ENCODE measurements at regions not wholly inside any gene's neighbourhood (a gene's known extent, or its start where the extent isn't known, plus 50 kb on each side); places are given as distances from the start of the nearest gene placed in this dataset.

DNA sequence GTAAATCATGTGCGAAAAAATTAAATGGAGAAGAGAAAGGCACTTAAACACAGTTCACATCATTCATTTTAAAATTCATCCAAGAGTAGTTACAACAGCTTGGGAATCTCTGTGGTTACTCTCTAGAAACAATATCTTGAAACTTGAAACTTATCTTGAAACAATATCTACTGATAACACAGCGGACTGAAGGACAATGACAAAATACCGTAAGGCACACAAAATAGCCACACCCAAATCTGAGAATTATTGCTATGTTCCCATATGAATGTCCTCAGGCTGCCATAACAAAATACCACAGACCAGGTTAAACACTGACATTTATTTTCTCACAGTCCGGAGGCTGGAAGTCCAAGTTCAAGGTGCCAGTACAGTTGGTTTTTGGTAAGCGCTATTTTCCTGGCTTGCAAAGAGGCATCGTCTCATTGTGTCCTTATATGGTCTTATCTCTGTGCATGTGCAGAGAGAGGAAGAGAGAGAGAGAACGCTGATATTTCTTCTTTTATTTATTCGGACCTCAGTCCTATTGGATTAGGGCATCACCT, 122.5 kb upstream of the BTBD3 start:
- no TSS peak for BruUV-seq (replicated peaks)
- no peaks in the 10 kb centered on the region for H3K9me2 ChIP-seq (ENCODE audit: insufficient read depth)
- CTCF ChIA-PET = no interaction called here
- intact Hi-C loops (cut with micrococcal nuclease) = no loop called here
- no peak overlapping the region for H3K27ac ChIP-seq (ENCODE audit: low read depth, low read length)
- no peak overlapping the region for H3K9ac ChIP-seq (ENCODE audit: low read length)
- H4K20me1 ChIP-seq (ENCODE audit: insufficient read depth) = no peaks in the 10 kb centered on the region
- H3K9me3 ChIP-seq (ENCODE audit: control insufficient read depth in 1 of 2, insufficient read depth in 1 of 2, low read depth in 1 of 2, low read length in 2 of 2) = no peaks in the 10 kb centered on the region
- POLR2A ChIA-PET = no interaction called here
- TF ChIP-seq SIN3A (IDR thresholded peaks at IDR 0.05; ENCODE audit: low read depth) (no peak), FOSL1 (IDR thresholded peaks at IDR 0.05; ENCODE audit: low read depth) (no peak), RAD21 (IDR thresholded peaks at IDR 0.05; ENCODE audit: low read depth) (no peak), POLR2AphosphoS5 (IDR thresholded peaks at IDR 0.05; ENCODE audit: low read depth, low read length) (no peak), EGR1 (IDR thresholded peaks at IDR 0.05; ENCODE audit: low read depth) (no peak)
- TF ChIP-seq, protein P1, sequence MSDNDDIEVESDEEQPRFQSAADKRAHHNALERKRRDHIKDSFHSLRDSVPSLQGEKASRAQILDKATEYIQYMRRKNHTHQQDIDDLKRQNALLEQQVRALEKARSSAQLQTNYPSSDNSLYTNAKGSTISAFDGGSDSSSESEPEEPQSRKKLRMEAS (IDR thresholded peaks at IDR 0.05) = no peak
- TF ChIP-seq, protein P2, sequence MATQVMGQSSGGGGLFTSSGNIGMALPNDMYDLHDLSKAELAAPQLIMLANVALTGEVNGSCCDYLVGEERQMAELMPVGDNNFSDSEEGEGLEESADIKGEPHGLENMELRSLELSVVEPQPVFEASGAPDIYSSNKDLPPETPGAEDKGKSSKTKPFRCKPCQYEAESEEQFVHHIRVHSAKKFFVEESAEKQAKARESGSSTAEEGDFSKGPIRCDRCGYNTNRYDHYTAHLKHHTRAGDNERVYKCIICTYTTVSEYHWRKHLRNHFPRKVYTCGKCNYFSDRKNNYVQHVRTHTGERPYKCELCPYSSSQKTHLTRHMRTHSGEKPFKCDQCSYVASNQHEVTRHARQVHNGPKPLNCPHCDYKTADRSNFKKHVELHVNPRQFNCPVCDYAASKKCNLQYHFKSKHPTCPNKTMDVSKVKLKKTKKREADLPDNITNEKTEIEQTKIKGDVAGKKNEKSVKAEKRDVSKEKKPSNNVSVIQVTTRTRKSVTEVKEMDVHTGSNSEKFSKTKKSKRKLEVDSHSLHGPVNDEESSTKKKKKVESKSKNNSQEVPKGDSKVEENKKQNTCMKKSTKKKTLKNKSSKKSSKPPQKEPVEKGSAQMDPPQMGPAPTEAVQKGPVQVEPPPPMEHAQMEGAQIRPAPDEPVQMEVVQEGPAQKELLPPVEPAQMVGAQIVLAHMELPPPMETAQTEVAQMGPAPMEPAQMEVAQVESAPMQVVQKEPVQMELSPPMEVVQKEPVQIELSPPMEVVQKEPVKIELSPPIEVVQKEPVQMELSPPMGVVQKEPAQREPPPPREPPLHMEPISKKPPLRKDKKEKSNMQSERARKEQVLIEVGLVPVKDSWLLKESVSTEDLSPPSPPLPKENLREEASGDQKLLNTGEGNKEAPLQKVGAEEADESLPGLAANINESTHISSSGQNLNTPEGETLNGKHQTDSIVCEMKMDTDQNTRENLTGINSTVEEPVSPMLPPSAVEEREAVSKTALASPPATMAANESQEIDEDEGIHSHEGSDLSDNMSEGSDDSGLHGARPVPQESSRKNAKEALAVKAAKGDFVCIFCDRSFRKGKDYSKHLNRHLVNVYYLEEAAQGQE (IDR thresholded peaks at IDR 0.05; ENCODE audit: low read depth) = no peak
- no peak overlapping the region for H3K4me2 ChIP-seq (ENCODE audit: low read length)
- DNase-seq (ENCODE audit: low read depth, low spot score) = no peak
- H3K27me3 ChIP-seq (ENCODE audit: insufficient read depth, low read length) = no peaks in the 10 kb centered on the region
- H3K79me2 ChIP-seq (ENCODE audit: insufficient read depth, low read length) = no peaks in the 10 kb centered on the region
- no peak overlapping the region for H3K4me3 ChIP-seq (replicated peaks in 1 of 2; ENCODE audit: low read depth in 1 of 2, low read length in 2 of 2)
- RAD21 ChIA-PET (ENCODE audit: low non-redundant PET in 1 of 2, low total read pairs in 2 of 2, uncharacterized antibody in 2 of 2, unreplicated experiment in 2 of 2) = no interaction called here
- no peak overlapping the region for H2AFZ ChIP-seq (ENCODE audit: low read depth, low read length, poor library complexity, severe bottlenecking)
- ATAC-seq = no peak
- no peaks in the 10 kb centered on the region for H3K36me3 ChIP-seq (ENCODE audit: control insufficient read depth in 1 of 2, insufficient read depth in 2 of 2, low read length in 2 of 2)
- H3K4me1 ChIP-seq (ENCODE audit: control insufficient read depth in 1 of 2, insufficient read depth in 2 of 2, low read length in 2 of 2) = no peaks in the 10 kb centered on the region

DNA sequence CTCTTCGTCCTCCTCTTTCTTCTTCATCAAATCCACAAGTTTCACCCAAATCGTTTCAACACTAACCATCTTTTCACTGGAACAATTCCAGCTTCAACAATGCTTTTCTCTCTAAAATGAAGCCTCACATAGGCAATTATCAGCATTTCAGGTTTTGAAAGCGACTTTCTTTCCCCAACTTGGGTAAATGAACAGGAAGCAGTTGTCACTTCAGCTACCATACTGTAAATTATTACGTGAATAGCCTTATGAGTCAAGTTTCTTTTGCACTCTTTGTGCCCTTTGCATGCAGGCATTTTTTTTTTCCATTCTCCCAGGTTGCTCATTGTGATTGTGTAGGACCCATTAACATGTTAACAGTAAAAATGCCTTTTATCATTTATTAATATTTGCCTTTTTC, 121.7 kb upstream of the BTBD3 start:
- DNase-seq (ENCODE audit: low read depth, low spot score) = no peak
- no peak overlapping the region for H3K4me3 ChIP-seq (replicated peaks in 1 of 2; ENCODE audit: low read depth in 1 of 2, low read length in 2 of 2)
- H3K9me2 ChIP-seq (ENCODE audit: insufficient read depth) = no peaks in the 10 kb centered on the region
- H3K4me1 ChIP-seq (ENCODE audit: control insufficient read depth in 1 of 2, insufficient read depth in 2 of 2, low read length in 2 of 2) = no peaks in the 10 kb centered on the region
- no peaks in the 10 kb centered on the region for H3K36me3 ChIP-seq (ENCODE audit: control insufficient read depth in 1 of 2, insufficient read depth in 2 of 2, low read length in 2 of 2)
- H3K4me2 ChIP-seq (ENCODE audit: low read length) = no peak overlapping the region
- POLR2A ChIA-PET = no interaction called here
- H3K79me2 ChIP-seq (ENCODE audit: insufficient read depth, low read length) = no peaks in the 10 kb centered on the region
- no peak for ATAC-seq
- BruUV-seq (replicated peaks) = no TSS peak
- no peaks in the 10 kb centered on the region for H4K20me1 ChIP-seq (ENCODE audit: insufficient read depth)
- no peak overlapping the region for H2AFZ ChIP-seq (ENCODE audit: low read depth, low read length, poor library complexity, severe bottlenecking)
- intact Hi-C loops (cut with micrococcal nuclease) = no loop called here
- no peaks in the 10 kb centered on the region for H3K9me3 ChIP-seq (ENCODE audit: control insufficient read depth in 1 of 2, insufficient read depth in 1 of 2, low read depth in 1 of 2, low read length in 2 of 2)
- no peak overlapping the region for H3K27ac ChIP-seq (ENCODE audit: low read depth, low read length)
- no peak overlapping the region for H3K9ac ChIP-seq (ENCODE audit: low read length)
- CTCF ChIA-PET = no interaction called here
- H3K27me3 ChIP-seq (ENCODE audit: insufficient read depth, low read length) = no peaks in the 10 kb centered on the region
- RAD21 ChIA-PET (ENCODE audit: low non-redundant PET in 1 of 2, low total read pairs in 2 of 2, uncharacterized antibody in 2 of 2, unreplicated experiment in 2 of 2) = no interaction called here
- TF ChIP-seq YY1 (IDR thresholded peaks at IDR 0.05; ENCODE audit: extremely low read depth, insufficient replicate concordance, low read depth, low read length) = no peak
- TF ChIP-seq SIN3A (IDR thresholded peaks at IDR 0.05; ENCODE audit: low read depth) = no peak
- TF ChIP-seq SP1 (IDR thresholded peaks at IDR 0.05; ENCODE audit: low read depth) = no peak
- TF ChIP-seq EZH2phosphoT487 (IDR thresholded peaks at IDR 0.05; ENCODE audit: borderline replicate concordance) = no peak
- TF ChIP-seq RAD21 (IDR thresholded peaks at IDR 0.05; ENCODE audit: low read depth) = no peak
- no peak for TF ChIP-seq POLR2AphosphoS5 (IDR thresholded peaks at IDR 0.05; ENCODE audit: low read depth, low read length)
- TF ChIP-seq POLR2A (IDR thresholded peaks at IDR 0.05; ENCODE audit: borderline replicate concordance, extremely low read depth, insufficient read depth, insufficient read length) = no peak
- TF ChIP-seq TCF7L2 (IDR thresholded peaks at IDR 0.05; ENCODE audit: borderline replicate concordance, extremely low read depth, insufficient read depth, insufficient read length) = no peak
- no peak for TF ChIP-seq FOSL1 (IDR thresholded peaks at IDR 0.05; ENCODE audit: low read depth)
- TF ChIP-seq, protein P2 (IDR thresholded peaks at IDR 0.05; ENCODE audit: low read depth) = no peak
- no peak for TF ChIP-seq CEBPB (IDR thresholded peaks at IDR 0.05; ENCODE audit: low read depth)
- TF ChIP-seq JUND (IDR thresholded peaks at IDR 0.05) = no peak
